OCI-LY7 (cell line): ENCODE measurements at regions not wholly inside any gene's neighbourhood (a gene's known extent, or its start where the extent isn't known, plus 50 kb on each side); places are given as distances from the start of the nearest gene placed in this dataset.

ENCODE experiments used
- CTCF ChIP-seq: fragments of 200-600 bp; sonication (generic); conservative IDR thresholded peaks from 2 replicates; pipeline ENCODE4 v1.5.1; 2014; ENCODE audit warnings: mild to moderate bottlenecking, antibody characterized with exemption, low read length, moderate library complexity, mixed read lengths
- EZH2phosphoT487 ChIP-seq: fragments of 200-600 bp; sonication (generic); IDR thresholded peaks from 2 replicates; pipeline ENCODE4 v1.6.1; 2018; ENCODE audit warnings: low read depth, borderline replicate concordance, mild to moderate bottlenecking, mixed run types, antibody characterized with exemption, low read length, moderate library complexity, mixed read lengths

DNA sequence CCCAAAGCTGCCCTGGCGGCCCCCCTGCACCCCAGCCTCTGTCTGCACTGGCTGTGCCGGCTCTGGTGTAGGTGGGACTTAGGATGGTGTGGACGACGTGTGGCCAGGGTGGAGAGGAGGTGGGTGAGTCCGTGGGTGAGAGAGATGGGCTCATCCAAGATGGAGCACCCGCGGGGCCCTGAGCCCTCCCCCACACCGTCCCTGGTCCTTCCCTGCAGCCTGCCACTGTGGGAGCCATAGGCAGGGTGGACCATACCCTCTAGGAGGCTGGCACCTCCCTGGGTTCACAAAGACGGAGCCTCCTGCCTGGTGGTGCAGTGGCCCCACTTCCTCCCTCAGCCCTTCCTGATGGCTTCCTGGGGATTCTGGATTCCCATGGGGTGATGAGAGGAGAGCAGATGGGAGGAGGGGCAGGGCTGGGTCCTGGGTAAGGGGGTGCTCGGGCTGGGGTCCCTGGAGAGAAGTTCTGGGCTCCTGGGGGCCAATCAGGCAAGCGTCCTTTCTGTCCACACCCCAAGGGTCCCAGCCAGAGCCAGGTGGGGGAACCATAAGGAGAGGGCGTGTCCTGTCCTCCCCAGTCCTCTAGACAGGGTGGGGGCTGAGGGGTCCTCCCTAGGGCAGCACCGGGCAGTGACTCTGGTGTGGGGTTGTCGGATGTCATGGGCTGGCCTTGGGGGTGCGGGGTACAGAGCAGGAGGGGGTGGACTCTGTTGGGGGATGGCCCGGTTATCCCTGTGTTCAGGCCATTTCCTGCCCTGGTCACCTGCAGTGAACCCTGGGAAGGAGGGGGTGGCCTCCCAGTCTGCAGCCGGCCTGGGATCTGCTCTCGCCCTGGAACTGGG lies 384.8 kb downstream of the TMEM121 start:
- TF ChIP-seq CTCF (no peak), EZH2phosphoT487 (no peak)
